NCI-H345 treated with DMSO at 0.1 percent for 48 hours (cell line): ENCODE measurements at regions not wholly inside any gene's neighbourhood (a gene's known extent, or its start where the extent isn't known, plus 50 kb on each side); places are given as distances from the start of the nearest gene placed in this dataset.
"Not testable (repeated sequence)": the region's sequence is repeated elsewhere in the genome, so short reads cannot be mapped to it uniquely, and the experiment has no call there.

ENCODE experiments used
- DNase-seq: peaks from one replicate; lab custom pipeline; 2025; ENCODE audit not compliant: unreplicated experiment; lab: John Stamatoyannopoulos, UW

GRCh38 chr3:20511863-20512505, 326.0 kb upstream of the SGO1 start:
- DNase-seq = peak; percentile 6

GRCh38 chr3:20510396-20510795, 324.4 kb upstream of the SGO1 start:
- DNase-seq = no peak

GRCh38 chr3:20503394-20504082, 317.5 kb upstream of the SGO1 start:
- DNase-seq = no peak

- no peak for DNase-seq
Measured at GRCh38 chr3:20490996-20491395, 305.0 kb upstream of the SGO1 start.

GRCh38 chr3:20488151-20488550, 302.1 kb upstream of the SGO1 start:
- DNase-seq = no peak

GRCh38 chr3:20484126-20484525, 298.1 kb upstream of the SGO1 start:
- no peak for DNase-seq

- no peak for DNase-seq
Measured at GRCh38 chr3:20482350-20482749, 296.3 kb upstream of the SGO1 start.

GRCh38 chr3:20480786-20481365, 294.9 kb upstream of the SGO1 start:
- DNase-seq = no peak

GRCh38 chr3:20478436-20478835, 292.4 kb upstream of the SGO1 start:
- no peak for DNase-seq

GRCh38 chr3:20464237-20464636, 278.2 kb upstream of the SGO1 start:
- not testable (repeated sequence) for DNase-seq

GRCh38 chr3:20462723-20463122, 276.7 kb upstream of the SGO1 start:
- DNase-seq = no peak

GRCh38 chr3:20462226-20462625, 276.2 kb upstream of the SGO1 start:
- DNase-seq = no peak

GRCh38 chr3:20458994-20459716, 273.1 kb upstream of the SGO1 start:
- no peak for DNase-seq

GRCh38 chr3:20456511-20456910, 270.5 kb upstream of the SGO1 start:
- no peak for DNase-seq

- DNase-seq = no peak
Measured at GRCh38 chr3:20451170-20451569, 265.2 kb upstream of the SGO1 start.

GRCh38 chr3:20450611-20451010, 264.6 kb upstream of the SGO1 start:
- no peak for DNase-seq

GRCh38 chr3:20442846-20443245, 256.8 kb upstream of the SGO1 start:
- DNase-seq = no peak

- DNase-seq = not testable (repeated sequence)
Measured at GRCh38 chr3:20427268-20427667, 241.3 kb upstream of the SGO1 start.

- DNase-seq = no peak
Measured at GRCh38 chr3:20425138-20425537, 239.1 kb upstream of the SGO1 start.

- DNase-seq = no peak
Measured at GRCh38 chr3:20424086-20424485, 238.1 kb upstream of the SGO1 start.

GRCh38 chr3:20422391-20422790, 236.4 kb upstream of the SGO1 start:
- DNase-seq = no peak
